NB4 (cell line): ENCODE measurements at regions not wholly inside any gene's neighbourhood (a gene's known extent, or its start where the extent isn't known, plus 50 kb on each side); places are given as distances from the start of the nearest gene placed in this dataset.
"Not testable (repeated sequence)": the region's sequence is repeated elsewhere in the genome, so short reads cannot be mapped to it uniquely, and the experiment has no call there.

ENCODE experiments used
- CTCF ChIP-seq: IDR thresholded peaks from one replicate; pipeline ENCODE4 v1.5.1; 2012; ENCODE audit warnings: low read depth, low read length
- MAX ChIP-seq: IDR thresholded peaks from 2 replicates; pipeline ENCODE4 v1.6.1; 2011; ENCODE audit warnings: low read depth, low read length
- MYC ChIP-seq: IDR thresholded peaks from 2 replicates; pipeline ENCODE4 v1.6.1; 2011; ENCODE audit warnings: low read depth, low read length
- POLR2A ChIP-seq: IDR thresholded peaks from 2 replicates; pipeline ENCODE4 v1.6.1; 2011; ENCODE audit warnings: mild to moderate bottlenecking; ENCODE audit not compliant: insufficient read length; ENCODE audit errors: extremely low read depth

DNA sequence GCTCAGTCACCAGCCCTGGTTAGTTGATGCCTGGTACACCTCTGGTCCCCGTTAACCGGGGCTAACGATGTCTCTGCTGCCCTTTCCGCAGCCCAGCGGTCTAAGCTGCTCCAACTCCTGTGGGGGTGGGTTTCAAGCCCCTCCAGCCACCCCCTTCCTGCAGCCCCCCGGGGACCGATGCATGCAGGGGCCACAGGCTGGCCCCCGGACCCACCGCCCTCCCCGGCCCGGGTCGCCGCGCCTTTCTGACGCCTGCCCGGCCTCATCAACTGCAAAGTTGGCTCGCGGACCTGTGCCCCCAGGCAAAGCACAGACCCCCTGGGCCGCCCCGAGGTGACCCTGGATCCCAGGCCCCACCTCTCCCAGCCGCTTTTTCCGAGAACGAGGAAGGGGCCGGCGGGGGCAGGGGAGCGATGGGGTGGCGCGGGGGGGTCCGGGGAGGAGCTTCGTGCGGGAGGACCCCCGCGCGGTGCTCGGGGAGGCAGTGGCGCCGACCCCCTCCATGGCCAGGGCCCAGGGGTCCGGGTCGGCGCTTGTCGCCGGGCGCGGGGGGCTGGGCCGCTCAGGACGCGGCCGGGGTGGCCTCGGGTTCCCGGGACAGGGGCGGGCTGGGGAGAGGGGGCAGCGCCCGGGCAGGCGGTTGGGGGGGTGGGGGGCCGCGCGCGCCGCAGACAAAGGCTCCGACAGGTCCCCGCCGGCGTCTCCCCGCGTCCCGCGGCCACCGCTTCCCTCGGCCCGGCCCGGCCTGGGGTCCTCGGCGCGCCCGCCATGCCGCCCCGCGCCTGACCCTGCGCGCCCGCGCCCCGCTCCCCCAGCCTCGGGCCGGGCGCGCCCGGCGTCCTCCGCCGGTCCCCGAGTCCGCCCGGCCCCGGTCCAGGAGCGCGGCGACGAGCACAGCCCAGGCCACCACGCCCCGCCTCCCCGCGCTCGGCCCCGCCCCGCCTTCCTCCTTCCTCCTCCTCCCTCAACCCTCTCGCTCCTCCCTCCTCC lies 183.6 kb downstream of the ZNF479 start:
- not testable (repeated sequence) for TF ChIP-seq CTCF, POLR2A, MYC, MAX
